ENCODE measurements at regions not wholly inside any gene's neighbourhood (a gene's known extent, or its start where the extent isn't known, plus 50 kb on each side); places are given as distances from the start of the nearest gene placed in this dataset.

GRCh38 chr2:53362934-53363333 is 404.7 kb upstream of the CHAC2 start:
- Histone ChIP-seq H3K27me3 (ENCODE audit: control insufficient read depth, insufficient read depth, low read length) (no peaks in the 10 kb centered on the region), H3K27ac (ENCODE audit: low read depth, low read length) (no peak overlapping the region), H3K4me3 (ENCODE audit: low read depth, low read length) (no peak overlapping the region), H3K9me3 (ENCODE audit: control insufficient read depth, insufficient read depth, low read length) (no peaks in the 10 kb centered on the region)
- no peak for TF ChIP-seq CTCF (IDR thresholded peaks at IDR 0.05; ENCODE audit: low read depth, low read length)
- ChIA-PET CTCF (no interaction called here), POLR2A (no interaction called here)
- DNase-seq (ENCODE audit: low read depth, low spot score) = no peak

- ChIA-PET CTCF (no interaction called here), POLR2A (no interaction called here)
- TF ChIP-seq CTCF (IDR thresholded peaks at IDR 0.05; ENCODE audit: low read depth, low read length) = no peak
- H3K27ac ChIP-seq (ENCODE audit: low read depth, low read length) = no peak overlapping the region
- no peak for DNase-seq (ENCODE audit: low read depth, low spot score)
- no peaks in the 10 kb centered on the region for H3K27me3 ChIP-seq (ENCODE audit: control insufficient read depth, insufficient read depth, low read length)
- H3K4me3 ChIP-seq (ENCODE audit: low read depth, low read length) = no peak overlapping the region
- peaks cover 7% of the 10 kb centered on the region for H3K9me3 ChIP-seq (ENCODE audit: control insufficient read depth, insufficient read depth, low read length)
Observed at GRCh38 chr2:53356291-53356905, 411.2 kb upstream of the CHAC2 start.

GRCh38 chr2:53353135-53354114 is 414.2 kb upstream of the CHAC2 start:
- no peak overlapping the region for H3K4me3 ChIP-seq (ENCODE audit: low read depth, low read length)
- ChIA-PET POLR2A (no interaction called here), CTCF (no interaction called here)
- H3K27ac ChIP-seq (ENCODE audit: low read depth, low read length) = no peak overlapping the region
- no peak for TF ChIP-seq CTCF (IDR thresholded peaks at IDR 0.05; ENCODE audit: low read depth, low read length)
- no peaks in the 10 kb centered on the region for H3K27me3 ChIP-seq (ENCODE audit: control insufficient read depth, insufficient read depth, low read length)
- peaks cover 7% of the 10 kb centered on the region for H3K9me3 ChIP-seq (ENCODE audit: control insufficient read depth, insufficient read depth, low read length)
- no peak for DNase-seq (ENCODE audit: low read depth, low spot score)

GRCh38 chr2:53347269-53347668 is 420.3 kb upstream of the CHAC2 start:
- ChIA-PET POLR2A (no interaction called here), CTCF (no interaction called here)
- no peak overlapping the region for H3K4me3 ChIP-seq (ENCODE audit: low read depth, low read length)
- TF ChIP-seq CTCF (IDR thresholded peaks at IDR 0.05; ENCODE audit: low read depth, low read length) = no peak
- DNase-seq (ENCODE audit: low read depth, low spot score) = no peak
- no peak overlapping the region for H3K27ac ChIP-seq (ENCODE audit: low read depth, low read length)
- H3K27me3 ChIP-seq (ENCODE audit: control insufficient read depth, insufficient read depth, low read length) = no peaks in the 10 kb centered on the region
- H3K9me3 ChIP-seq (ENCODE audit: control insufficient read depth, insufficient read depth, low read length) = no peaks in the 10 kb centered on the region

GRCh38 chr2:53342248-53342647 is 425.4 kb upstream of the CHAC2 start:
- H3K27ac ChIP-seq (ENCODE audit: low read depth, low read length) = no peak overlapping the region
- ChIA-PET CTCF (no interaction called here), POLR2A (no interaction called here)
- TF ChIP-seq CTCF (IDR thresholded peaks at IDR 0.05; ENCODE audit: low read depth, low read length) = no peak
- no peaks in the 10 kb centered on the region for H3K27me3 ChIP-seq (ENCODE audit: control insufficient read depth, insufficient read depth, low read length)
- no peak for DNase-seq (ENCODE audit: low read depth, low spot score)
- no peaks in the 10 kb centered on the region for H3K9me3 ChIP-seq (ENCODE audit: control insufficient read depth, insufficient read depth, low read length)
- H3K4me3 ChIP-seq (ENCODE audit: low read depth, low read length) = no peak overlapping the region

All from AG04450 (cell line).